Right cardiac atrium (tissue), 5 donors: ENCODE measurements at regions not wholly inside any gene's neighbourhood (a gene's known extent, or its start where the extent isn't known, plus 50 kb on each side); places are given as distances from the start of the nearest gene placed in this dataset.
"Not testable (repeated sequence)": the region's sequence is repeated elsewhere in the genome, so short reads cannot be mapped to it uniquely, and the experiment has no call there.

Experiments
- ATAC-seq, 2 donors: fragments of 200-7000 bp; cut with Tn5 transposase; one replicate each; pipeline versions ENCODE4 v1.8.0 to v1.9.1; 2020; ENCODE audit warnings: moderate library complexity in 2 of 2, mild to moderate bottlenecking in 1 of 2
- DNase-seq, 3 donors: peaks; one replicate each; pipeline ENCODE4 v3.0.0-alpha.2; 2020
- H3K27ac ChIP-seq: one replicate; pipeline ENCODE4 v1.5.1; 2013; ENCODE audit warnings: mild to moderate bottlenecking, low read length, control low read depth, moderate library complexity
- H3K27me3 ChIP-seq: one replicate; pipeline ENCODE4 v1.6.1; 2013; ENCODE audit not compliant: control insufficient read depth, insufficient read depth
- H3K4me1 ChIP-seq: one replicate; pipeline ENCODE4 v1.6.1; 2013; ENCODE audit warnings: low read length; ENCODE audit not compliant: control insufficient read depth, insufficient read depth
- H3K4me3 ChIP-seq: one replicate; pipeline ENCODE4 v1.5.1; 2013; ENCODE audit warnings: low read length, control low read depth
- H3K9me3 ChIP-seq: one replicate; pipeline ENCODE4 v1.6.1; 2013; ENCODE audit warnings: low read length; ENCODE audit not compliant: control insufficient read depth
- WGBS: extraction: QIAGEN DNeasy Blood & Tissue Kit; methylation state at CpG from one replicate; pipeline ENCODE4 v1.1.7; 2013; 5-methylcytosine and 5-hydroxymethylcytosine counted together
- intact Hi-C, 4 donors: fragments of 100-400 bp; cut with DNase I; formaldehyde crosslinking; loops; one replicate each; pipeline versions ENCODE4 v1.11.0 to v1.14.0; 2022 to 2023
- donor health status: healthy with polysubstance abuse.
- donor health status: DM: no; HTN: yes; CAD: no.
- donor health status: DM: no; HTN: no; CAD: no.
- donor health status: DM: no; HTN: yes; CAD: no; lungs with severe emphysema.
- donor health status: DM: yes; HTN: yes; CAD: no.

DNA sequence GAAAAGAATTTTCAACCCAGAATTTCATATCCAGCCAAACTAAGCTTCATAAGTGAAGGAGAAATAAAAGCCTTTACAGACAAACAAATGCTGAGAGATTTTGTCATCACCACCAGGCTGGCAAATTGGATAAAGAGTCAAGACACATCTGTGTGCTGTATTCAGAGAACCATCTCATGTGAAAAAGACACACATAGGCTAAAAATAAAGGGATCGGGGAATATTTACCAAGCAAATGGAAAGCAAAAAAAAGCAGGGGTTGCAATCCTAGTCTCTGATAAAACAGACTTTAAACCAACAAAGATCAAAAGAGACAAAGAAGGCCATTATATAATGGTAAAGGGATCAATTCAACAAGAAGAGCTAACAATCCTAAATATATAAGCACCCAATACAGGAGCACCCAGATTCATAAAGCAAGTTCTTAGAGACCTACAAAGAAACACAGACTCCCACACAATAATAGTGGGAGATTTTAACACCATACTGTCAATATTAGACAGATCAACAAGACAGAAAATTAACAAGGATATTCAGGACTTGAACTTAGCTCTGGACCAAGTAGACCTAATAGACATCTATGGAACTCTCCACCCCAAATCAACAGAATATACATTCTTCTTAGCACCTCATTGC, 55.9 kb upstream of the ACSM6 start:
- ATAC-seq, DNase-seq, intact Hi-C loops, H3K27ac ChIP-seq, H3K4me1 ChIP-seq, H3K27me3 ChIP-seq, H3K4me3 ChIP-seq, H3K9me3 ChIP-seq: not testable (repeated sequence)
- 91% methylated on average over 1 of the region's 1 CpG for WGBS

GRCh38 chr10:95134490-95134889, 59.5 kb upstream of the ACSM6 start:
- DNase-seq (no peak), ATAC-seq (no peak)
- 86% methylated on average over 1 of the region's 1 CpG for WGBS
- Histone ChIP-seq H3K27ac (no peak overlapping the region), H3K9me3 (no peaks in the 10 kb centered on the region), H3K4me1 (no peaks in the 10 kb centered on the region), H3K4me3 (no peak overlapping the region), H3K27me3 (no peaks in the 10 kb centered on the region)
- intact Hi-C loops = no loop called here

DNA sequence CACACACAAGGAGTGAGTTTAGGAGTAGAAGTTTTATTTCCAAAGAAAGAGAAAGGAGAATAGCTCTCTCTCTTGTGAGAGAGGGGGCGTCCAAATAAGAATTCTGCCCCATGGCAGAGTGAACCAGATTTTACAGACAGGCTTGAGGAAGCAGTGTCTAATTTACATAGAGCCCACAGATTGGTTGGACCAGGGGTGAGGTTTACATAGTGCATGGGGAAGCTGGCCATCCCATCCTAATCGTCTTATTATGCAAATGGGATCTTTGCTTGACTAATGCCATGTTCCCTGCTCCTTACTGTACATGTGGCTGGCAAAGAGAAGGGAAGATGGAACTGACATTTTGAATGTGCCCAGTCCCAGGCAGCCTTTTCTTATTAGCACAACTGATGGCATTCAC, 60.0 kb upstream of the ACSM6 start:
- H3K4me3 ChIP-seq = no peak overlapping the region
- no peak for DNase-seq
- no peaks in the 10 kb centered on the region for H3K9me3 ChIP-seq
- ATAC-seq = no peak
- no peaks in the 10 kb centered on the region for H3K4me1 ChIP-seq
- intact Hi-C loops = no loop called here
- no peaks in the 10 kb centered on the region for H3K27me3 ChIP-seq
- H3K27ac ChIP-seq = no peak overlapping the region
- 73% methylated on average over 2 of the region's 2 CpGs for WGBS

GRCh38 chr10:95133016-95133752, 60.9 kb upstream of the ACSM6 start:
- 54% methylated on average over 4 of the region's 4 CpGs for WGBS
- peak; percentile 43 to 83 for ATAC-seq
- peak; percentile 33 to 74 (median 57) for DNase-seq

GRCh38 chr10:95130429-95130828, 61.1 kb upstream of the CYP2C8 start:
- intact Hi-C loops, DNase-seq, H3K9me3 ChIP-seq, H3K4me3 ChIP-seq, H3K27me3 ChIP-seq, ATAC-seq, H3K4me1 ChIP-seq, H3K27ac ChIP-seq: not testable (repeated sequence)
- WGBS = 97% methylated on average over 2 of the region's 2 CpGs

More at GRCh38 chr10:95133016-95133752, 60.9 kb upstream of the ACSM6 start:
- H3K27me3 ChIP-seq = no peaks in the 10 kb centered on the region
- no peak overlapping the region for H3K27ac ChIP-seq
- no peaks in the 10 kb centered on the region for H3K9me3 ChIP-seq
- intact Hi-C loops = no loop called here
- H3K4me3 ChIP-seq = no peak overlapping the region
- no peaks in the 10 kb centered on the region for H3K4me1 ChIP-seq

DNA sequence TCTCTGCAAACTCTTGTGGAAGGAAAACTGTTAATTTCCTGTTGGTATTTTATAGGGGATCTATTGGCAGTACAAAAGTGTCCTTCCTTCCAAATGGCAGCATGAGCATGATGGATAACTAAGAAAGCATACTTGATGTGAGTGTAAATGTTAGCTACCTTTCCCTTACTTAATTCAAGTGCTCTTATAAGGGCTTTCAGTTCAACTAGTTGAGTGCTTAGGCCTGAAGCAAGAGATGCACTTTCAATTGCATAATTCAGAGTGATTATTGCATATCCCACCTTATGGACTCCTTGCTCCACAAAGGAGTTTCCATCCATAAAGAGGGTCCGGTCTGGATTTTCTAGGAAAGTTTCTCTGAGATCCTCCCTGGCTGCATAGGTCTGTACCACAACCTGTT, 56.3 kb upstream of the CYP2C8 start:
- 90% methylated on average over 1 of the region's 1 CpG for WGBS
- ATAC-seq = no peak
- intact Hi-C loops = no loop called here
- H3K4me3 ChIP-seq = no peak overlapping the region
- no peak for DNase-seq
- H3K4me1 ChIP-seq = no peaks in the 10 kb centered on the region
- H3K27ac ChIP-seq = no peak overlapping the region
- H3K9me3 ChIP-seq = no peaks in the 10 kb centered on the region
- H3K27me3 ChIP-seq = no peaks in the 10 kb centered on the region

DNA sequence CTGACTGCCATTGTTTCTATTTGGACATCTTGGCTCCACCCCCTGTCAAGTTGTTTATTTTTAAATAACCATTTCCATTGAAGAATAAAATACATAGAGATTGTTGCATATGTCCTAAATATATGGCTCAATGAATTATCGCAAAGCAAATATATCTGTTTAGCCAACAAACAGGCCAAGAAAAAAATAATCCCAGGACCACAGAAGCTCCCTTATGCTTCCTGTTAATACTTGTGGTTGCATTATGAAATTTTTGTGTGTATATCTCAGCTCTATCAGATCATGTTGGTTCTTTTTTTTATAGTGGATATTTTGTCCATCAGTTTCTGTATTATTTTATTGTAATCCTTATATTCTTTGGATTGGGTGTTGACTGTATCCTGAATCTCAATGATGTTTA, 53.4 kb upstream of the CYP2C8 start:
- H3K27me3 ChIP-seq = no peaks in the 10 kb centered on the region
- H3K9me3 ChIP-seq = no peaks in the 10 kb centered on the region
- no peak overlapping the region for H3K4me3 ChIP-seq
- ATAC-seq (no peak), DNase-seq (no peak)
- 83% methylated on average over 1 of the region's 1 CpG for WGBS
- intact Hi-C loops = no loop called here
- no peaks in the 10 kb centered on the region for H3K4me1 ChIP-seq
- no peak overlapping the region for H3K27ac ChIP-seq

- Histone ChIP-seq H3K4me1 (no peaks in the 10 kb centered on the region), H3K9me3 (no peaks in the 10 kb centered on the region), H3K27ac (no peak overlapping the region), H3K27me3 (no peaks in the 10 kb centered on the region), H3K4me3 (no peak overlapping the region)
- ATAC-seq = peak; percentile 16 to 36
- 41% methylated on average over 2 of the region's 2 CpGs for WGBS
- intact Hi-C loops = no loop called here
- no peak for DNase-seq
Measured at GRCh38 chr10:95121904-95122303, 52.6 kb upstream of the CYP2C8 start.
